WTC11 (cell line): ENCODE measurements at regions not wholly inside any gene's neighbourhood (a gene's known extent, or its start where the extent isn't known, plus 50 kb on each side); places are given as distances from the start of the nearest gene placed in this dataset.

Source experiments
- CTCF ChIP-seq: fragments of 200-600 bp; IDR thresholded peaks from 2 replicates; pipeline ENCODE4 v1.8.0; 2022; ENCODE audit warnings: antibody characterized with exemption
- NR2C2 ChIP-seq: sonication (generic); formaldehyde crosslinking; IDR thresholded peaks from 2 replicates; pipeline ENCODE4 v1.8.0; 2022; ENCODE audit warnings: mild to moderate bottlenecking, missing genetic modification reagents
- TF ChIP-seq, protein P1 (sequence below): sonication (generic); formaldehyde crosslinking; IDR thresholded peaks from 2 replicates; pipeline ENCODE4 v1.8.1; 2023; ENCODE audit warnings: mild to moderate bottlenecking, missing genetic modification reagents, borderline replicate concordance

- TF ChIP-seq CTCF (no peak), NR2C2 (CRISPR knock-in tag) (no peak)
- TF ChIP-seq, protein P1, sequence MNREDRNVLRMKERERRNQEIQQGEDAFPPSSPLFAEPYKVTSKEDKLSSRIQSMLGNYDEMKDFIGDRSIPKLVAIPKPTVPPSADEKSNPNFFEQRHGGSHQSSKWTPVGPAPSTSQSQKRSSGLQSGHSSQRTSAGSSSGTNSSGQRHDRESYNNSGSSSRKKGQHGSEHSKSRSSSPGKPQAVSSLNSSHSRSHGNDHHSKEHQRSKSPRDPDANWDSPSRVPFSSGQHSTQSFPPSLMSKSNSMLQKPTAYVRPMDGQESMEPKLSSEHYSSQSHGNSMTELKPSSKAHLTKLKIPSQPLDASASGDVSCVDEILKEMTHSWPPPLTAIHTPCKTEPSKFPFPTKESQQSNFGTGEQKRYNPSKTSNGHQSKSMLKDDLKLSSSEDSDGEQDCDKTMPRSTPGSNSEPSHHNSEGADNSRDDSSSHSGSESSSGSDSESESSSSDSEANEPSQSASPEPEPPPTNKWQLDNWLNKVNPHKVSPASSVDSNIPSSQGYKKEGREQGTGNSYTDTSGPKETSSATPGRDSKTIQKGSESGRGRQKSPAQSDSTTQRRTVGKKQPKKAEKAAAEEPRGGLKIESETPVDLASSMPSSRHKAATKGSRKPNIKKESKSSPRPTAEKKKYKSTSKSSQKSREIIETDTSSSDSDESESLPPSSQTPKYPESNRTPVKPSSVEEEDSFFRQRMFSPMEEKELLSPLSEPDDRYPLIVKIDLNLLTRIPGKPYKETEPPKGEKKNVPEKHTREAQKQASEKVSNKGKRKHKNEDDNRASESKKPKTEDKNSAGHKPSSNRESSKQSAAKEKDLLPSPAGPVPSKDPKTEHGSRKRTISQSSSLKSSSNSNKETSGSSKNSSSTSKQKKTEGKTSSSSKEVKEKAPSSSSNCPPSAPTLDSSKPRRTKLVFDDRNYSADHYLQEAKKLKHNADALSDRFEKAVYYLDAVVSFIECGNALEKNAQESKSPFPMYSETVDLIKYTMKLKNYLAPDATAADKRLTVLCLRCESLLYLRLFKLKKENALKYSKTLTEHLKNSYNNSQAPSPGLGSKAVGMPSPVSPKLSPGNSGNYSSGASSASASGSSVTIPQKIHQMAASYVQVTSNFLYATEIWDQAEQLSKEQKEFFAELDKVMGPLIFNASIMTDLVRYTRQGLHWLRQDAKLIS (CRISPR knock-in tag) = no peak
Measured at GRCh38 chr7:13793926-13794325, 195.5 kb downstream of the ETV1 start.
